GM23248 (cell line): ENCODE measurements at regions not wholly inside any gene's neighbourhood (a gene's known extent, or its start where the extent isn't known, plus 50 kb on each side); places are given as distances from the start of the nearest gene placed in this dataset.
"Not testable (repeated sequence)": the region's sequence is repeated elsewhere in the genome, so short reads cannot be mapped to it uniquely, and the experiment has no call there.

ENCODE experiments used
- EZH2 ChIP-seq: fragments of 200-600 bp; sonication (generic); IDR thresholded peaks from 2 replicates; pipeline ENCODE4 v1.6.1; 2018; ENCODE audit warnings: antibody characterized with exemption, mild to moderate bottlenecking; ENCODE audit not compliant: insufficient read depth, poor library complexity, severe bottlenecking
- EZH2phosphoT487 ChIP-seq: fragments of 200-600 bp; sonication (generic); IDR thresholded peaks from 2 replicates; pipeline ENCODE4 v1.6.1; 2018; ENCODE audit warnings: antibody characterized with exemption, moderate library complexity, mild to moderate bottlenecking, low read depth; ENCODE audit not compliant: insufficient read depth

GRCh38 chr7:146017366-146017765 is 99.2 kb upstream of the CNTNAP2 start:
- not testable (repeated sequence) for TF ChIP-seq EZH2, EZH2phosphoT487
